Hepatocyte (in vitro differentiated cells): ENCODE measurements at regions not wholly inside any gene's neighbourhood (a gene's known extent, or its start where the extent isn't known, plus 50 kb on each side); places are given as distances from the start of the nearest gene placed in this dataset.

Experiments
- CTCF ChIP-seq: fragments of 200-600 bp; sonication (generic); IDR thresholded peaks from 2 replicates; pipeline ENCODE4 v1.5.1; 2016; ENCODE audit warnings: antibody characterized with exemption, mild to moderate bottlenecking; ENCODE audit not compliant: poor library complexity
- EZH2 ChIP-seq: fragments of 200-600 bp; sonication (generic); IDR thresholded peaks from 2 replicates; pipeline ENCODE4 v1.6.1; 2016; ENCODE audit warnings: antibody characterized with exemption, mild to moderate bottlenecking, borderline replicate concordance

- TF ChIP-seq CTCF (no peak), EZH2 (no peak)
Observed at GRCh38 chr5:175328687-175329086, 115.3 kb downstream of the DRD1 start.
